GM12865 (cell line): ENCODE measurements at regions not wholly inside any gene's neighbourhood (a gene's known extent, or its start where the extent isn't known, plus 50 kb on each side); places are given as distances from the start of the nearest gene placed in this dataset.

Experiments used
- DNase-seq: peaks from one replicate; pipeline ENCODE4 v3.0.0; 2010; ENCODE audit warnings: low read depth
- H3K4me3 ChIP-seq: 2 replicates; pipeline ENCODE4 v1.5.1; 2011; ENCODE audit warnings: mild to moderate bottlenecking, low read depth, low read length, control low read depth
- TF ChIP-seq, protein P1 (sequence below): IDR thresholded peaks from 2 replicates; pipeline ENCODE4 v1.5.1; 2011; ENCODE audit warnings: low read length, control low read depth, low read depth, inconsistent platforms; ENCODE audit not compliant: insufficient read depth; ENCODE audit errors: missing control alignments

DNA sequence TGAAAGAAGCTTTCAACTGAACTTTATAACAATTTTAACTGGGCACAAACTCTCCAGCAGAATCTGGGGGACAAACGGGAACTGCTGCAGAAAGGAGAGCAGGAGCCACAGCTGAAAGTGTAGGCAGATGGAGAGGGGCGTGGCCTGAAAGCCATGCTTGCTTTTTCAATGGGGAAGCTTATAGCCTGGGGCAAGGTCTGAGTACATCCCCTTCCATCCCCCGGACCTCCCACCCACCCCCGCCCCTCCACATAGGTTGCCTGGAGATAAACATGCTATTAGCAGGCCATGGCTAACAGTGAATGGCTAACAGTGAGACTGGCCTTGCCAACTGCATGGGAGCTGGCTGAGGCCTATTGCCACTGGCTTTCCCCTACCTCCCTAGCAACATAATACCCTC, 317.9 kb upstream of the TANK start:
- no peak overlapping the region for H3K4me3 ChIP-seq
- TF ChIP-seq, protein P1, sequence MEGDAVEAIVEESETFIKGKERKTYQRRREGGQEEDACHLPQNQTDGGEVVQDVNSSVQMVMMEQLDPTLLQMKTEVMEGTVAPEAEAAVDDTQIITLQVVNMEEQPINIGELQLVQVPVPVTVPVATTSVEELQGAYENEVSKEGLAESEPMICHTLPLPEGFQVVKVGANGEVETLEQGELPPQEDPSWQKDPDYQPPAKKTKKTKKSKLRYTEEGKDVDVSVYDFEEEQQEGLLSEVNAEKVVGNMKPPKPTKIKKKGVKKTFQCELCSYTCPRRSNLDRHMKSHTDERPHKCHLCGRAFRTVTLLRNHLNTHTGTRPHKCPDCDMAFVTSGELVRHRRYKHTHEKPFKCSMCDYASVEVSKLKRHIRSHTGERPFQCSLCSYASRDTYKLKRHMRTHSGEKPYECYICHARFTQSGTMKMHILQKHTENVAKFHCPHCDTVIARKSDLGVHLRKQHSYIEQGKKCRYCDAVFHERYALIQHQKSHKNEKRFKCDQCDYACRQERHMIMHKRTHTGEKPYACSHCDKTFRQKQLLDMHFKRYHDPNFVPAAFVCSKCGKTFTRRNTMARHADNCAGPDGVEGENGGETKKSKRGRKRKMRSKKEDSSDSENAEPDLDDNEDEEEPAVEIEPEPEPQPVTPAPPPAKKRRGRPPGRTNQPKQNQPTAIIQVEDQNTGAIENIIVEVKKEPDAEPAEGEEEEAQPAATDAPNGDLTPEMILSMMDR: no peak
- DNase-seq: no peak

DNA sequence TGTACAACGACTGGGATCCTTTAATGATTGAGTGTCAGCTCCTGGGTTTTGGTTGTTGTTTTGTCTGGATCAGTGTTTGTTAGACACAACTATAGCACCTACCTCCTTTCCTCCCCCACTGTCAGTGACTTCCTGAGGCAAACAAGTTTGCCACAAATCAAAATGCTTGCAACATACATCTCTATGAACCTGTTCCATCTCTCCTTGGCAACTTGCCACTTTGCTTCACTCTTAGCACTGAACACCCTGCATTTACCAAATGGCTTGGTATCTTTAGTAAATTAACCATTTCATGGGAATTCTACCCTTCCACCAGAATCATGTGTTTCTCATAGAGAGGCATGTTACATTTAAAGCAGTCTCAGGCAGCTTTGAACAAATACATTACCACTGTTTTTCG, 301.1 kb upstream of the TANK start:
- no peak overlapping the region for H3K4me3 ChIP-seq
- TF ChIP-seq, protein P1: no peak
- DNase-seq: no peak

DNA sequence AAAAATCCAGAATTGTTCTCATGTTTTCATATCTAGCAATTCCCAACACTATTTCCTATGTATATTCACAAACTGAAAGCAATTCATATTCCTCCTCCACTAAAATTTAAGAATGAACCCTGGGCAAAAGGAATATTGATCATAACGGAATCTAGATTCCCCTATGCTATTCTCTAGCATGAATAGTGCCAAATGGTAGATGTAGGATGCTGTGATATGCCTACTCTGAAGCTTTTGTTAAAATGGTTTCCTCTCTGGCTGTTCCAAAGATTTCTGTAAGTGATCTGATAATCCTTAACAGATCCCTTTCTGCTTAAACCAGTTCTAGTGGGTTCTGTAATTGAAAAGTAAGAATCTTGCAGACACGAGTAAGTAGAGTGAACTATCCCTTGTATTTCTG, 298.0 kb upstream of the TANK start:
- TF ChIP-seq, protein P1: no peak
- no peak for DNase-seq
- no peak overlapping the region for H3K4me3 ChIP-seq

DNA sequence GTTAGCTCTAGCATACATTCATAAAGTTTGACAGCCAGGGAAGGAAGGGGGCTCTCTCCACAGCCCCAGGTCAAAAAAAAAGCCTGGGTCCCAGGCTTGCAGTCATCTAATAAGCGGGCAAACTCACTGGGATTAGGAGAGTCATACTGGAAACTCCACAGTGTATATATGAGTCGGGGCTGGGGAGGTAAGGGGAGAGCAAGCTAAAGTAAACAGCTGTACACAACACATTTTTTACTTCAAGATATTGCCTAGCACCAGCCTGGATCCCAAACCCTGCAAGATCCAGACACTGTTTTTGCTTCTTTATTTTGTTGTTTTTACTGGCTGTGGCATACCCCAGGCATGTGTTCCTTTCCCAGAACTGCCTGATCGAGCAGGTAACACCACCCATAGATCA, 291.3 kb upstream of the TANK start:
- no peak for DNase-seq
- TF ChIP-seq, protein P1: no peak
- H3K4me3 ChIP-seq: no peak overlapping the region

DNA sequence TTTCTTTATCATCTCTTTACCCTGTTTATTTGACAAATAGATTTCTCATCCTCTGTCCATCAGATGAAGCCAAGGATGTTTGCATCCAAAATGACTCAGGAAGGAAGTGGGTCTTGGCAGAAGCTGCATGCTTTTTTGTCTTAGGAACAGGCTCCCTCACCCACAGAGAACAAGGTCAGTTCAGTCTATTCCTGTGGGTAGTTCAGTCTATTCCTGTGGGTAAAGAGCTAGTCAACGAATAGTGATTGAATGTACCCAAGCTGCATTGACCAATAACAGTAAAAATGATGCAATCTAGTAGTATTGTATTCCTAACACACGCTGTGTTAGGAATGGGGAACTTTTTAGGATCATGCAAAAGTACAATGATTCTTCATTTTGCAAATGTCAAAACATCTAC, 290.8 kb upstream of the TANK start:
- no peak overlapping the region for H3K4me3 ChIP-seq
- no peak for DNase-seq
- TF ChIP-seq, protein P1: no peak

DNA sequence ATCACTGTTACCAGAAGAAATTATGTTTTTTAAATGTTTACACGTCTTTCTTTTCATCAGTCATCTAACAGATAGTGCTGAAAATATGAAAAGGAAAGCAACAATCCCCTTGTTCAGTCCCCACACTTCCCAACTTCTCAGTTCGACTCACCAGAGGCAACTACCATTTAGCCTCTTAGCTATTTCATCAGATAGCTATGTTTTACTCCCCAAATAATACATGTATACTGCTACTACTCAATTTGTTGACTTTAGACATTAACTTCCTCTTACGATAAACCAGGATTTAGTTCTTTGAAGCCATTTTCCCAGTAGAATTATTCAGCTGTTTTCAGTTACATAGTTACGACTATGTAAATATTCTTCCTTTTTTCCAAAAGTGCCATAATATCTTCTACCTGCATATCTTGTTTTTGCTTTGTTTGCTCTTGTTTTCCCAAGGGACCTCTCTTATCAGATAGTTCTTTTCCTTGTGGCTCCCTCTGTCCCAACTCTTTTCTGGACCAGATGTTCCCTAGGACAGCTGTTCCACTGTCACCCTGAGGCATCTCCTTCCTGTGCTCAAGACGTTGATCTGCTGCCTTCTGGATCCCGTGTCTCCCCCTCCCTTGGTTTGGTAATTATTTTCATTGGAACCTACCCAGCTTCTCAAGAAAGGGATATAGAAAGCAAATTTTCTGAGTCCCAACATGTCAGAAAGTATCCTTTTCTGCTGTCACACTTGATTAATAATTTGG, 289.3 kb upstream of the TANK start:
- no peak for DNase-seq
- H3K4me3 ChIP-seq: no peak overlapping the region
- TF ChIP-seq, protein P1: no peak

DNA sequence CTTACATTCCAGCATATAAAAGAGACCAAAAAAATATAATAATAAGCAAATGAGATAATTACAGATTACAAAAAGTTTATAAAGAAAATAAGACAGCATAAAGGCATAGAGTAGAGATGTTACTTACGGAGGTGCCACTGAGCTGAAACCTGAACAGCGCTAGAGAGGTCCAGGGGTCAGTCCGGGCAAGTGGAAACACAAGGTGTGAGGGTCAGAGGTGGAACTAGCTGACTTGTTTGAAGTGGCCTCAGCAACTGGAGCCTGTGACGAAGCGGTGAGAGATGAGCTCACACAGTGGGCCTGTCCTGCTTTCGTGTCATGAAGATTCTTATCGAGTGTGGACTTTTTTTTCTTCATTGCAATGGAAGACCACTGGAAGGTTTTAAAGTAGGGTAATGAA, 288.3 kb upstream of the TANK start:
- no peak overlapping the region for H3K4me3 ChIP-seq
- no peak for DNase-seq
- TF ChIP-seq, protein P1: no peak
